Neural progenitor cell (in vitro differentiated cells): ENCODE measurements at regions not wholly inside any gene's neighbourhood (a gene's known extent, or its start where the extent isn't known, plus 50 kb on each side); places are given as distances from the start of the nearest gene placed in this dataset.

Experiments
- CTCF ChIP-seq: fragments of 200-600 bp; sonication (generic); IDR thresholded peaks from 2 replicates; pipeline ENCODE4 v1.5.1; 2017; ENCODE audit warnings: antibody characterized with exemption, mild to moderate bottlenecking
- EZH2 ChIP-seq: fragments of 200-600 bp; sonication (generic); IDR thresholded peaks from 2 replicates; pipeline ENCODE4 v1.6.1; 2017; ENCODE audit warnings: antibody characterized with exemption, mild to moderate bottlenecking, moderate library complexity
- EZH2phosphoT487 ChIP-seq: fragments of 200-600 bp; sonication (generic); IDR thresholded peaks from 2 replicates; pipeline ENCODE4 v1.6.1; 2017; ENCODE audit warnings: antibody characterized with exemption

GRCh38 chr6:125423047-125423446 lies 121.3 kb upstream of the HDDC2 start:
- no peak for TF ChIP-seq CTCF
- no peak for TF ChIP-seq EZH2
- no peak for TF ChIP-seq EZH2phosphoT487
